Stimulated activated CD8-positive, alpha-beta memory T cell treated with anti-CD3 and anti-CD28 coated beads, Interleukin-2, amount 100 ng/mL, for 48 hours (primary cell): ENCODE measurements at regions not wholly inside any gene's neighbourhood (a gene's known extent, or its start where the extent isn't known, plus 50 kb on each side); places are given as distances from the start of the nearest gene placed in this dataset.
"Not testable (repeated sequence)": the region's sequence is repeated elsewhere in the genome, so short reads cannot be mapped to it uniquely, and the experiment has no call there.

ENCODE experiments used
- DNase-seq, 2 donors: peaks; one replicate each; pipeline ENCODE4 v3.0.0-alpha.2; 2020; ENCODE audit warnings: low read depth in 2 of 2

- DNase-seq: not testable (repeated sequence)
Measured at GRCh38 chr18:15026041-15026440, 278.1 kb downstream of the ANKRD30B start.

- not testable (repeated sequence) for DNase-seq
Measured at GRCh38 chr18:15028037-15028436, 280.1 kb downstream of the ANKRD30B start.

- not testable (repeated sequence) for DNase-seq
Measured at GRCh38 chr18:15060279-15060880, 312.4 kb downstream of the ANKRD30B start.

- DNase-seq: not testable (repeated sequence)
Measured at GRCh38 chr18:15061289-15061896, 313.4 kb downstream of the ANKRD30B start.

GRCh38 chr18:15066434-15066833 lies 318.5 kb downstream of the ANKRD30B start:
- not testable (repeated sequence) for DNase-seq

- DNase-seq: not testable (repeated sequence)
Measured at GRCh38 chr18:15071311-15071710, 323.3 kb downstream of the ANKRD30B start.
